ENCODE measurements at regions not wholly inside any gene's neighbourhood (a gene's known extent, or its start where the extent isn't known, plus 50 kb on each side); places are given as distances from the start of the nearest gene placed in this dataset.

DNA sequence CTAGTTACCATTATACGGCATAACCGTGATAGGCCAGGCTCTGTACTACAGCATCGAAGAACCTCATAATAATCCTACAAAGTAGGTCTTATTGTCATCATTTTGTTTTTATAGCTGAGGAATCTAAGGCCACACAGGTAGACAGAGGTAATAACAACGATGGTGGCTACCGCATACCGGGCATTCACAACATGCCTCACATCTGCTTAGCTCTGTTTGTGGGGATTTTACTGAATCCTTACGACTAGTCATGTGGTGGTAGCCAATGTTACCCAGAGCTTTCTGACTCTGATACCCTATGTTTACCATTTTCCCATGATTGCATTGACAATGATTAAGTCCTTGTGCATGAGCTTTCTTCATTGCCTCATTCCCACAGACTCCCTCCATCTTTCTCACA, 269.4 kb downstream of the TCF7L2 start:
- DNase-seq: no peak

GRCh38 chr10:113221756-113222168, 271.7 kb downstream of the TCF7L2 start:
- DNase-seq: no peak

DNA sequence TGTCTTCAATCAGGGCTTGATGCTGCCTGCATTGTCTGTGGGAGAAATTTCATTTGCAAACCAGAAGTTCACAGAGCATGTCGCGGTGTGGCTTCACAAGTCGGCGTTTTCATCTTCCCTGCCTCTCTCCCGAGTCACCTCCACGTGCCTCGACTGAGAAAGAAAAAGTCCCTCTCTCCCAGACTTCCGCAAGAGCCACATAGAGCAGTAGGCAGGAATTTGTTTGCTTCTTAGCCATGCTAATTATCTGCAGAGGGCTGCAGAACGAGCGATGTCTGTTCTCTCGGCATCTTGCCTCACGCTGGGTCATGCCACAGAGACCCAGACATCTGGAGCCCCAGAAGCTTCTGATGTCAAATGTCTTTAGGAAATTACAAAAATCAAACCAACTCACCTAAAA, 272.2 kb downstream of the TCF7L2 start:
- no peak for DNase-seq

DNA sequence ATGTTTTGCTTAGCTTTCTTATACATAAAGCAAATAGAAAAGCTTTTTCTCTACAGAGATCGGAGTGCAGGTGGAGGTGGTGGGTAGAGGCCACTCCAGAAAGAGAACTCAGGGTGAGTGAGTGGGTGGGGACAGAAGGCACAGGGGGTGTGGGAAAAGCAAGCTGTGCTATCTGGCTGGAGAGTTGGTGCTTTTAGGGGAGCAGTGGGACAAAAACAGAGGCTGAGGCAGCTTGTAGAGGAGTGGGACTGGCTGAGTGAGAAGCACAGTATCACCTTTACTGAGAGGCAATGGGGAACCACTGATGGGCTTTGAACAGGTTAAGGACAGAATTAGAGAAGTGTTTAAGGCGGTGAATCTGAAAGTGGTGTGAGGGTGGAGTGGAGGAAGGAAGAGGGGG, 275.3 kb downstream of the TCF7L2 start:
- no peak for DNase-seq

GRCh38 chr10:113225903-113226302, 275.9 kb downstream of the TCF7L2 start:
- no peak for DNase-seq

DNA sequence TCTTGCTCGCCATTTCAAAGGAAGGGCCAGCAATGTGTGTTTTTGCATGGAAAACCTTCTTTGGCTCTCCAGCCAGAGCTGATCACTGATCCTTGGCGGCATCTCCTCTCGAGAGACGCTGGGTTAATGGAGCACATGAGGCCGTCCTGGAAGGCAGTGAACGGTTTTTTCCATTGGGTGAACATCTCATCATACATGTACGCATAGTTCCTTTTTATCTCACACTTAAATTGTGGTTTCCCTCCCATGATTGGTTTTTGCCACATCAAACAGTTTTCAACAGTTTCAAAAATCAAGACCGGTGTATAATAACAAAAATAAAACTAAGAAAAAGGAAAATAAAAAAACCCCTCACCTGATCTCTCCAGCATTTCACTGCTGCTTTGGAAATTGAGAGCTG, 276.4 kb downstream of the TCF7L2 start:
- no peak for DNase-seq

- no peak for DNase-seq
These were observed 276.9 kb downstream of the TCF7L2 start for GRCh38 chr10:113226831-113227445.

DNA sequence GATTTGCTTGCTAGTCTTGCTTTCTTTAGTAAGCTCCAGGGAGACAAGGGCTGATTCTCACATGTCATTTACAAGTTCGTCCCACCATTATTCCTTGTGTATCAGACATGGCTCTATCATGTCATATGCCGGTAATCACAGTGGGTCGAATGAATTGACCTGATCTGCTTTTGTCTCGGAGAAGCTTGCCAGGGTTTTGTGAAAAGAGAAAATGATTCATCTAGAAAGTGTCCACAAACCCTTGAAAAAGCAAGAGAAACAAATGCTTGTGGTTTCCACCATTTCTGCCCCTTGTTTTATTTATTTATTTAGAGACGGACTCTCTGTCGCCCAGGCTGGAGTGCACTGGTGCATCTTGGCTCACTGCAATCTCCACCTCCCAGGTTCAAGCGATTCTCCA, 278.5 kb downstream of the TCF7L2 start:
- DNase-seq: no peak

DNA sequence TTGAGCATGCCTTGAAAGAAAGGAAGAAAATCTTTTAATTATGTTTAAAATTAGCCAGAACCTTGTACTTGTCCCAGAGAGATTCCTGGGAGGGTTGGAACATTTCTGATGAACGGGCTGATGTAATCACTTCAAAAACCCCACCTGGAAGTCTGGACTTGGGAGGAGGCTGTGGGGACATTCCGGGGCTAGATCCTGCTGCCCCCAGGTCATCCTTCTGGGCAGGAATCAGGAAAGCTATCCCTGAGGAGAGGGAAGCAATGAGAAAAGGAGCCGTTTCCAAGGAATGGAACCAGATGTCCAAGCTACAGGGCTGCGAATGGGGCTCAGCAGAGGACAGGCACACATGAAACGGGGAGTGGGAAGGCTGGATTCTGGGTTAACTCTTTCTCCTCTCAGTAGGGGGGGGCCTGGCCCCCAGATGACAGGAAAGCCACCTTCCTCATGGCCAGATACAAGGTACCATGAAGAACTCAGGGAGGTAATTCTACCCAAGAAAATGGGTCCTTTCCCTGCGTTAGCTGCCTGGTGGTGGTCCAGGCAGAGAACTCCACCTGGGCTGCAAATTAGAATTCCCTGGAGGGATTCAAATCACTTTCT, 280.1 kb downstream of the TCF7L2 start:
- no peak for DNase-seq

GRCh38 chr10:113232928-113233511, 283.0 kb downstream of the TCF7L2 start:
- DNase-seq: no peak

DNA sequence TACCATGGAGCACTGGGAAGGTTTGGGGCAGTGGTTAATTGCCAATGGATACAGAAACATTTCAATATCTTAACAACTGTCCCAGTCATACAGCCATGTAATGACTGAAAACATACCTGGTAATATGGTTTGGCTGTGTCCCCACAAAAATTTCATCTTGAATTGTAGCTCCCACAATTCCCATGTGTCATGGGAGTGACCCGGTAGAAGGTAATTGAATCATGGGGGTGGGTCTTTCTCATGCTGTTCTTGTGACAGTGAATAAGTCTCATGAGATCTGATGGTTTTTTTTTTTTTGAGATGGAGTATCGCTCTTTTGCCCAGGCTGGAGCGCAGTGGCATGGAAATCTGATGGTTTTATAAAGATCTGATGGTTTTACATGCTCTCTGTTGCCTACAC, 284.4 kb downstream of the TCF7L2 start:
- no peak for DNase-seq

- peak in 1 of 2 donors; percentile 11 for DNase-seq
These were observed 285.5 kb downstream of the TCF7L2 start for GRCh38 chr10:113235508-113235907.

GRCh38 chr10:113236998-113237397, 287.0 kb downstream of the TCF7L2 start:
- DNase-seq: no peak

DNA sequence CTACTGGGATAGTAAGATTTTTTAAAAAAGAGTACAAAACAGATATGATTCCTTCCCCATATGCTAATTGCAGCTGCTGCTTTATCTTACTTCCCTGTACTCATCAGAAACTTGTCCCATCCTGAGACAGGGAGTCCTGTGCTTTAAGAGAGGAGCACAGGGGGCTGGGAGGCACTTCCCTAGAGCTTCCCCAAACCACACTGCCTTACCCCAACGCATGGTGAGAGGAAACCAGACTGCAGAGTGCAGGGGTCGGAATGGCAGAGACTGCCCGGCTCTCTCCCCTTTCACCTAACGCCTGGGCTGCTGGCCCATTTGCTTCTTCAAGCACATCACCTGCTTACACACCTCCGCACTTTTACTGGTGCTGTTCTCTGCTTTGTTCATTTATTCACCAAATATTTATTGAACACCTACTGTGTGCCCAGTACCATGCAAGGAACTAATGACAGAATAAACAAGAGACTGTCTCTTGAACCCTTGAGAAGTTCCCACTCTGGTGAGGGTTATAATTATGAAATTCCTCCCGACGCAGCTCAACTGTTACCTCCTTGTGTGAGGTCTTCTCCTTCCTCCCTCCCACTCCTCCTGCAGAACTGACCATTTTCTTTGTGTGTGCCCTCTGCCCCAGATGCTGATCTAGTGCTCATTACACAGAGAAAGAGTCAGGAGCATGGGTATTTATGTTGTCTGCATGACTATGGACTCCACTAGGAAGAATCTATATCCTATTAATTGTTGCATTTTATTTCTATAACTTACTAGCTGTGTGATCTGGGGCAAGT, 289.7 kb downstream of the TCF7L2 start:
- no peak for DNase-seq

GRCh38 chr10:113240736-113241135, 290.7 kb downstream of the TCF7L2 start:
- no peak for DNase-seq

- DNase-seq: no peak
These were observed 291.7 kb downstream of the TCF7L2 start for GRCh38 chr10:113241599-113242360.

DNA sequence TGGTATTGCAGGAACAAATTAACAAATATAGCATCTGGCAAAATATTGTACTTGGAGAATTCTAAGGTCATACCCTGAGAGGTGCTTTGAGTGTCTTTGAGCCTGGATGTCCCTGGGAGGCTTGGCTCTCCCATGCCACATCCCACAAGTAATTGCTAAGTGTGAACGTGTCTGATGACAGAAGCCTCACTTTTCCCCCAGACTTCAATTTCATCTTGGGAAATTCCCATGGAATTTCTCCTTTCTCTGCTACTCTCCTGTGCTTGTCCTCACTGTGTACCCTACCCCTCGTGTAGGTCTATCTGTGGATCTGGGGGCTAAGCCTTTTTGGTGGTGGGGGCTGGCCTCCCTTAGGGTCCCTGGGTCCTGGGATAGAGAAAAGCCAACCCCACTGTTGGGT, 293.3 kb downstream of the TCF7L2 start:
- no peak for DNase-seq

DNA sequence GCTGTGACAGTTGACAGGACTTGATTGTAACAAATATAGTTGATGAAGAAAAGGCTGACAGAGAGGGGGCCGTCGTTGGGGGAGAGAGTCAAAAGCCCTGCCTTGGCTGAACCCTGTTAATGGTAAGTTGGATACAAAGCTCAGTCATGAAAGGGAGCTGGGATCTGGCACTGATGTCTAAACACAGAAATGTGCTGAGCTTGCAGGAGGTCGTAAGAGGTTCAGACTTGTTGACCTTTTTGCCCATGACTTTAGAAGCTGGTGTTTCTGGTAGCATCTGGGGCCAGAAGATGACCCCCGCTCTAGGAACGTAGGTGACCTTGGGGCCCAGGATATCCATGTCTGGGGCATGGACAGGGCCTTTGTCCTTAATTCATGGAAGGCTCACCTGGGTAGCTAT, 294.7 kb downstream of the TCF7L2 start:
- DNase-seq: no peak

GRCh38 chr10:113245286-113245685, 295.2 kb downstream of the TCF7L2 start:
- no peak for DNase-seq

GRCh38 chr10:113247050-113247449, 297.0 kb downstream of the TCF7L2 start:
- DNase-seq: no peak

DNA sequence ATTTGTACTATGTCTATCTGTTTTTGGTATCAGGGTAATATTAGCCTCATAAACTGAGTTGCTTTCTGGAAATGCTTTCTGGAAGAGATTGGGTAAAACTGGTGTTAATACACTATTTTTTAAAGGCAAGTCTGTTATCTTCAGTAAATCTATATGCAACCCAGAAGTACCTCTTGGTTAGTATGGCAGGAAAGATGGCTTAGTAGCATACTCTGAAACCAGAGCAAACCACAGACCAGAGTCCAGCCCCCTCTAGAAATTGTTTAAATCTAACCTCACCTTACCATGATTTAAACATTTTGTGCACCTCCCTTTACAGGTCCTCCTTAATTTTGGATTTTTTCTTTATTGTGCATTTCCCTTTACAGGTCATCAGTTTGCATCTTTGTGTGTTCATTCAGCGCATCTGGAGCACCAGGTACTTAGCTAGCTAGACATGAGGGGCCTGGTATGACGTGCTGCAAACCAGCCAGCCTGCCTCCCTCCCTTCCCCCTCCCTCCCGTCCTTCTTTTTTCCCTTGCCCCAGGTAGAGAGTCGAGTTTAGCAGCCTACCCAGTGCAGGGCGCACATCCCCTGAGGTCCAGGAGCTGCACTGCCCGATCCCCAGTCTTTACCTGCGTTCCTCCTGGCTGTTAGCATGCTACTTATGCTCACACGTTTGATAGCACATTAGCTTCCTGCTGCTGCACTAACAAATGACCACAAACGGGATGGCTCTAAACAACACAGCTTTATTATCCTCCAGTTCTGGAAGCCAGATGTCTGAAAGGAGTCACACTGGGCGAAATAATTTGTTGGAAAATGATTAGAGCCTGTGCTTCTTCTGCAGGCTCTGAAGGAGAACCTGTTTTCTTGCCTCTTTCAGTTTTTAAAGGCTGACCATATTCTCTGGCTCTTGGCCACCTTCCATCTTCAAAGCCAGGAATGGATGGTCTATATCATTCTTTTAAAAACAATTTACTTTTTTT, 299.9 kb upstream of the HABP2 start:
- no peak for DNase-seq

Data from CD4-positive, alpha-beta T cell treated with Interleukin-1 beta for 1 hour (primary cell).